ENCODE measurements at regions not wholly inside any gene's neighbourhood (a gene's known extent, or its start where the extent isn't known, plus 50 kb on each side); places are given as distances from the start of the nearest gene placed in this dataset.

- no peak for TF ChIP-seq ERG (CRISPR knock-in tag; IDR thresholded peaks at IDR 0.05)
- TF ChIP-seq, protein P1, sequence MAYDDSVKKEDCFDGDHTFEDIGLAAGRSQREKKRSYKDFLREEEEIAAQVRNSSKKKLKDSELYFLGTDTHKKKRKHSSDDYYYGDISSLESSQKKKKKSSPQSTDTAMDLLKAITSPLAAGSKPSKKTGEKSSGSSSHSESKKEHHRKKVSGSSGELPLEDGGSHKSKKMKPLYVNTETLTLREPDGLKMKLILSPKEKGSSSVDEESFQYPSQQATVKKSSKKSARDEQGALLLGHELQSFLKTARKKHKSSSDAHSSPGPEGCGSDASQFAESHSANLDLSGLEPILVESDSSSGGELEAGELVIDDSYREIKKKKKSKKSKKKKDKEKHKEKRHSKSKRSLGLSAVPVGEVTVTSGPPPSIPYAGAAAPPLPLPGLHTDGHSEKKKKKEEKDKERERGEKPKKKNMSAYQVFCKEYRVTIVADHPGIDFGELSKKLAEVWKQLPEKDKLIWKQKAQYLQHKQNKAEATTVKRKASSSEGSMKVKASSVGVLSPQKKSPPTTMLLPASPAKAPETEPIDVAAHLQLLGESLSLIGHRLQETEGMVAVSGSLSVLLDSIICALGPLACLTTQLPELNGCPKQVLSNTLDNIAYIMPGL (CRISPR knock-in tag; IDR thresholded peaks at IDR 0.05) = no peak
- TF ChIP-seq ZNF138 (CRISPR knock-in tag; conservative IDR thresholded peaks at IDR 0.05) = no peak
These were observed 76.0 kb upstream of the FAM20C start (continued) for GRCh38 chr7:116188-116981.

DNA sequence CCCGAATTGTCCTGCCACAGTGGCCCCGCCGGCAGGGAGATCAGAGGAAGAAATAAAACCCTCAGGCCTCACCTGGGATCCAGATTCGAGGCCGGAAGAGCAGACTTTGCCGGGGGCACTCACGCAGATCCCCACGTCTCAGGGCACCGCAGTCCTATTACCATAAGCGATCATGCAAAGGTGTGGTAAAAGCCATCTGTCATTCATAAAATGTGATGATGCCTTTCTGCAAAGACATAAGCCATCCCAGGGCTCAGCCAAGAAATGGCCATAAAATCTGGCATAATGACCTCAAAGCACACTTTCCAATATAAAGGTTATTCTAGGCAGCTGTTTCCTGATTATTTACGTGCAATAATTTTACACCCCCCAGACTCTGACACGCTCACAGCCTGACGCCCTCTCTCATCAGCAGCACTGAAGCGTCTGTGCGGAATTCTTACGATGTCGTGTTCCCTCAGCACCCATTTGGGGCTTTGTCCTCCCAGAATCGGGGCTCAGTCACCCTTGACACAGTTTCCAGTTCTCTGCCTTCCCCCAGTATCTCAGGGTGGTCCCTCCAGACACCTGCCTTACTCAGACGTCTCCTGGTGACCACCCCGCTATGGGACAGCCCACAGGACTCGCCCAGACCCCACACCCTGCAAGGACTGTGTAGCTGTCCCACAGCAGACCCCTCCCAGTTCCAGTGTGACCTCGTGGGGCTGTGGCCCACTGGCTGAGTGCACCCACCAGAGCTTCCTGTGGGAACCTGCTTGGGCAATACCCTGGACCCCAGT is 74.3 kb upstream of the FAM20C start:
- ChIA-PET CTCF (no interaction called here), POLR2A (no interaction called here)
- no peak for ATAC-seq

GRCh38 chr7:118615-119391 is 73.6 kb upstream of the FAM20C start:
- H3K9me3 Mint-ChIP-seq = peaks cover 10% of the 10 kb centered on the region
- peaks cover 1% of the 10 kb centered on the region; the same call in 1 of the 2 replicates for H3K36me3 Mint-ChIP-seq
- H3K27ac Mint-ChIP-seq = 0 out of 2 replicates have a peak overlapping the region, but pooled peaks have one; percentile 3
- peaks cover 15% of the 10 kb centered on the region for H3K27me3 Mint-ChIP-seq (ENCODE audit: low read depth)
- ChIA-PET POLR2A (no interaction called here), CTCF (interaction anchor here (1.4 to 2.6 kb wide), 4 partner anchors 8 to 89 kb away, joined by 3 to 14 read pairs (median 10); no protein-coding TSS in a partner anchor)
- no peak overlapping the region for H3K4me3 Mint-ChIP-seq
- H3K4me1 Mint-ChIP-seq = peaks cover 50% of the 10 kb centered on the region
- DNase-seq (ENCODE audit: low spot score) (no peak), ATAC-seq (no peak)
- TF ChIP-seq NR3C1 (CRISPR knock-in tag; conservative IDR thresholded peaks at IDR 0.05; ENCODE audit: low read depth) (no peak), ZNF232 (CRISPR knock-in tag; IDR thresholded peaks at IDR 0.05) (no peak), MLX (CRISPR knock-in tag; IDR thresholded peaks at IDR 0.05) (no peak), ZNF138 (CRISPR knock-in tag; conservative IDR thresholded peaks at IDR 0.05) (no peak), ATF3 (CRISPR knock-in tag; conservative IDR thresholded peaks at IDR 0.05) (no peak), TP53 (CRISPR knock-in tag; IDR thresholded peaks at IDR 0.05) (no peak), ESRRA (CRISPR knock-in tag; IDR thresholded peaks at IDR 0.05; ENCODE audit: borderline replicate concordance) (no peak), ETV6 (CRISPR knock-in tag; IDR thresholded peaks at IDR 0.05) (no peak), ZSCAN18 (CRISPR knock-in tag; IDR thresholded peaks at IDR 0.05) (no peak), RELA (CRISPR knock-in tag; IDR thresholded peaks at IDR 0.05; ENCODE audit: borderline replicate concordance) (no peak), RORB (CRISPR knock-in tag; IDR thresholded peaks at IDR 0.05) (no peak), TCF7 (CRISPR knock-in tag; IDR thresholded peaks at IDR 0.05; ENCODE audit: low read depth) (no peak)
- TF ChIP-seq, protein P2, sequence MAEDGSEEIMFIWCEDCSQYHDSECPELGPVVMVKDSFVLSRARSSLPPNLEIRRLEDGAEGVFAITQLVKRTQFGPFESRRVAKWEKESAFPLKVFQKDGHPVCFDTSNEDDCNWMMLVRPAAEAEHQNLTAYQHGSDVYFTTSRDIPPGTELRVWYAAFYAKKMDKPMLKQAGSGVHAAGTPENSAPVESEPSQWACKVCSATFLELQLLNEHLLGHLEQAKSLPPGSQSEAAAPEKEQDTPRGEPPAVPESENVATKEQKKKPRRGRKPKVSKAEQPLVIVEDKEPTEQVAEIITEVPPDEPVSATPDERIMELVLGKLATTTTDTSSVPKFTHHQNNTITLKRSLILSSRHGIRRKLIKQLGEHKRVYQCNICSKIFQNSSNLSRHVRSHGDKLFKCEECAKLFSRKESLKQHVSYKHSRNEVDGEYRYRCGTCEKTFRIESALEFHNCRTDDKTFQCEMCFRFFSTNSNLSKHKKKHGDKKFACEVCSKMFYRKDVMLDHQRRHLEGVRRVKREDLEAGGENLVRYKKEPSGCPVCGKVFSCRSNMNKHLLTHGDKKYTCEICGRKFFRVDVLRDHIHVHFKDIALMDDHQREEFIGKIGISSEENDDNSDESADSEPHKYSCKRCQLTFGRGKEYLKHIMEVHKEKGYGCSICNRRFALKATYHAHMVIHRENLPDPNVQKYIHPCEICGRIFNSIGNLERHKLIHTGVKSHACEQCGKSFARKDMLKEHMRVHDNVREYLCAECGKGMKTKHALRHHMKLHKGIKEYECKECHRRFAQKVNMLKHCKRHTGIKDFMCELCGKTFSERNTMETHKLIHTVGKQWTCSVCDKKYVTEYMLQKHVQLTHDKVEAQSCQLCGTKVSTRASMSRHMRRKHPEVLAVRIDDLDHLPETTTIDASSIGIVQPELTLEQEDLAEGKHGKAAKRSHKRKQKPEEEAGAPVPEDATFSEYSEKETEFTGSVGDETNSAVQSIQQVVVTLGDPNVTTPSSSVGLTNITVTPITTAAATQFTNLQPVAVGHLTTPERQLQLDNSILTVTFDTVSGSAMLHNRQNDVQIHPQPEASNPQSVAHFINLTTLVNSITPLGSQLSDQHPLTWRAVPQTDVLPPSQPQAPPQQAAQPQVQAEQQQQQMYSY (CRISPR knock-in tag; IDR thresholded peaks at IDR 0.05) = no peak

More for the DNA sequence above, 74.3 kb upstream of the FAM20C start:
- H3K9me3 Mint-ChIP-seq = peaks cover 18% of the 10 kb centered on the region
- no peak for TF ChIP-seq ZNF396 (CRISPR knock-in tag; IDR thresholded peaks at IDR 0.05; ENCODE audit: borderline replicate concordance)
- TF ChIP-seq MYBL2 (CRISPR knock-in tag; IDR thresholded peaks at IDR 0.05) = no peak
- TF ChIP-seq, protein P3, sequence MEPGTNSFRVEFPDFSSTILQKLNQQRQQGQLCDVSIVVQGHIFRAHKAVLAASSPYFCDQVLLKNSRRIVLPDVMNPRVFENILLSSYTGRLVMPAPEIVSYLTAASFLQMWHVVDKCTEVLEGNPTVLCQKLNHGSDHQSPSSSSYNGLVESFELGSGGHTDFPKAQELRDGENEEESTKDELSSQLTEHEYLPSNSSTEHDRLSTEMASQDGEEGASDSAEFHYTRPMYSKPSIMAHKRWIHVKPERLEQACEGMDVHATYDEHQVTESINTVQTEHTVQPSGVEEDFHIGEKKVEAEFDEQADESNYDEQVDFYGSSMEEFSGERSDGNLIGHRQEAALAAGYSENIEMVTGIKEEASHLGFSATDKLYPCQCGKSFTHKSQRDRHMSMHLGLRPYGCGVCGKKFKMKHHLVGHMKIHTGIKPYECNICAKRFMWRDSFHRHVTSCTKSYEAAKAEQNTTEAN (CRISPR knock-in tag; IDR thresholded peaks at IDR 0.05) = no peak
- H3K27ac Mint-ChIP-seq = no peak overlapping the region
- H3K36me3 Mint-ChIP-seq = peaks cover 9% of the 10 kb centered on the region
- peaks cover 15% of the 10 kb centered on the region for H3K27me3 Mint-ChIP-seq (ENCODE audit: low read depth)
- no peak overlapping the region for H3K4me3 Mint-ChIP-seq
- no peak for DNase-seq (ENCODE audit: low spot score)
- peaks cover 43% of the 10 kb centered on the region for H3K4me1 Mint-ChIP-seq
